AG04450 (cell line): ENCODE measurements at regions not wholly inside any gene's neighbourhood (a gene's known extent, or its start where the extent isn't known, plus 50 kb on each side); places are given as distances from the start of the nearest gene placed in this dataset.

ENCODE experiments used
- CTCF ChIA-PET: fragments of 300-600, 350-600 bp; formaldehyde crosslinking; extraction: SDS; loops from one replicate; lab custom pipeline; 2022; ENCODE audit warnings: antibody characterized with exemption, inconsistent platforms; lab: Charles Lee
- POLR2A ChIA-PET: fragments of 350-600 bp; formaldehyde crosslinking; extraction: SDS; loops from one replicate; lab custom pipeline; 2021; ENCODE audit warnings: antibody characterized with exemption, inconsistent platforms; lab: Yijun Ruan, JAX
- DNase-seq: peaks from one replicate; pipeline ENCODE4 v3.0.0-alpha.2; 2011; ENCODE audit warnings: low read depth, low spot score
- H3K27ac ChIP-seq: one replicate; pipeline ENCODE4 v1.5.1; 2012; ENCODE audit warnings: low read depth, low read length, control low read depth
- H3K27me3 ChIP-seq: one replicate; pipeline ENCODE4 v1.6.0; 2012; ENCODE audit warnings: low read length; ENCODE audit not compliant: control insufficient read depth, insufficient read depth
- H3K4me3 ChIP-seq: 2 replicates; pipeline ENCODE4 v1.5.1; 2011; ENCODE audit warnings: mild to moderate bottlenecking, low read depth, low read length, control low read depth
- H3K9me3 ChIP-seq: 2 replicates; pipeline ENCODE4 v1.5.1; 2012; ENCODE audit warnings: low read length; ENCODE audit not compliant: control insufficient read depth, insufficient read depth
- TF ChIP-seq, protein P1 (sequence below): IDR thresholded peaks from 2 replicates; pipeline ENCODE4 v1.5.1; 2011; ENCODE audit warnings: low read depth, low read length, control low read depth, inconsistent platforms

DNA sequence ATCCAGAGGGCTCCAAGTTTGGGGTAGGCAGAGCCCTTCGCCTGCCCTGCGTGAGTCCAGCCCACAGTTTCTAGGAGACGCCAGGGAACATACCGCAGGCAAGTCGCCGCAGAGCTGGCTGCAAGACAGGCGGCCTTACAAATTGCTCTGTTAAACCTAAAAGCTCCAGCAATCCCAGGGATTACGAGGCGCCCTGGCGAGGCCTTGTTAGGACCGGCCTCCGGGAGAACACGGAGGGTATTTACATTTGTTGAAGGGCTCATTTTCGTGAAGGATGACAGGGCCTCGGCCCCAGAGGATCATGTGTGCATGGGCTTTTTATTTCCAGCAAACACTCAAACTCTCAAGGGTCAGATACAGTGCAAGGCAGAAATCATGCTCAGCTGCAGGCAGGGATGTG, 77.6 kb upstream of the FOXF1 start:
- H3K9me3 ChIP-seq, result no peaks in the 10 kb centered on the region; the same call in 1 of the 2 replicates
- TF ChIP-seq, protein P1, sequence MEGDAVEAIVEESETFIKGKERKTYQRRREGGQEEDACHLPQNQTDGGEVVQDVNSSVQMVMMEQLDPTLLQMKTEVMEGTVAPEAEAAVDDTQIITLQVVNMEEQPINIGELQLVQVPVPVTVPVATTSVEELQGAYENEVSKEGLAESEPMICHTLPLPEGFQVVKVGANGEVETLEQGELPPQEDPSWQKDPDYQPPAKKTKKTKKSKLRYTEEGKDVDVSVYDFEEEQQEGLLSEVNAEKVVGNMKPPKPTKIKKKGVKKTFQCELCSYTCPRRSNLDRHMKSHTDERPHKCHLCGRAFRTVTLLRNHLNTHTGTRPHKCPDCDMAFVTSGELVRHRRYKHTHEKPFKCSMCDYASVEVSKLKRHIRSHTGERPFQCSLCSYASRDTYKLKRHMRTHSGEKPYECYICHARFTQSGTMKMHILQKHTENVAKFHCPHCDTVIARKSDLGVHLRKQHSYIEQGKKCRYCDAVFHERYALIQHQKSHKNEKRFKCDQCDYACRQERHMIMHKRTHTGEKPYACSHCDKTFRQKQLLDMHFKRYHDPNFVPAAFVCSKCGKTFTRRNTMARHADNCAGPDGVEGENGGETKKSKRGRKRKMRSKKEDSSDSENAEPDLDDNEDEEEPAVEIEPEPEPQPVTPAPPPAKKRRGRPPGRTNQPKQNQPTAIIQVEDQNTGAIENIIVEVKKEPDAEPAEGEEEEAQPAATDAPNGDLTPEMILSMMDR, result no peak
- H3K27me3 ChIP-seq, result peaks cover 3% of the 10 kb centered on the region
- DNase-seq, result no peak
- ChIA-PET POLR2A (interaction anchor here (1.1 kb wide), 1 partner anchor 42 kb away, joined by 5 read pairs; no protein-coding TSS in a partner anchor), CTCF (no interaction called here)
- H3K4me3 ChIP-seq, result no peak overlapping the region
- no peak overlapping the region for H3K27ac ChIP-seq

DNA sequence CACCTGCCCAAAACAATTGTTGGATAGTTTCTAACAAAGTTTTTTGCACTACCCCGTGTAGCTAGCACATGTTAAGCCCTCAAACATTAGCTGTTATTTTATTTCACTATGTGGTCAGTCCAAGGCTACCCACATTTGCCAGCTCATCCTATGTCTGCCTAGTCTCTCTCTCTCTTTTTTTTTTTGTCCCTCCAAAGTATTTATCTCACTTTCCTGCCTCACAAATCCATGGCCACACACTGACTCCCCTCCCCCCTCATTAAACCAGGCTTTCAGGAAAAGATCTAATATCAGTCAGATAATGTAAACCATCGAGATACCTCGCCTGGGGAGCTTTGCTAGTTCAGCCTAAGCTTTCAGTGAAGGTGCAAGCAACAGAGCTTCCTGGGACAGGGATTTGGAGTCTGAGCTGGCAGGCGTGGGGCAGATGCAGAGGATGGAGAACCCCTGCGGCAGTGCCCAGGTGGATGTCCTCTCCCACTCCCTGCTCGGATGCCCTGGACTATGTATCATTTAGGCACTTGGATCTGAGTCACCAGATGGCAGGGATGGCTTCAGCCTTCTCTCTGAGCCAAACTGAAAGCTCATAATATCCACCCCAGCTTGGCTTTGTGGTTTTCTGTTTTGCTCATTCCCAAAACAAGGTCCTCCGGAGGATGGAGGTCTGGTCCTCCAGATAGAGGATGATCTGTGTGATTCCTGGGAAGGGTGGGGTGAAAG, 73.7 kb upstream of the FOXF1 start:
- H3K27me3 ChIP-seq, result peaks cover 7% of the 10 kb centered on the region
- H3K27ac ChIP-seq, result no peak overlapping the region
- no peak for DNase-seq
- H3K4me3 ChIP-seq, result no peak overlapping the region
- TF ChIP-seq, protein P1, result no peak
- ChIA-PET POLR2A (interaction anchor here (0.7 kb wide), 1 partner anchor 123 kb away, joined by 4 read pairs; no protein-coding TSS in a partner anchor), CTCF (interaction anchor here (1.0 kb wide), 1 partner anchor 615 kb away, joined by 4 read pairs; no protein-coding TSS in a partner anchor)
- no peaks in the 10 kb centered on the region; the same call in 1 of the 2 replicates for H3K9me3 ChIP-seq

DNA sequence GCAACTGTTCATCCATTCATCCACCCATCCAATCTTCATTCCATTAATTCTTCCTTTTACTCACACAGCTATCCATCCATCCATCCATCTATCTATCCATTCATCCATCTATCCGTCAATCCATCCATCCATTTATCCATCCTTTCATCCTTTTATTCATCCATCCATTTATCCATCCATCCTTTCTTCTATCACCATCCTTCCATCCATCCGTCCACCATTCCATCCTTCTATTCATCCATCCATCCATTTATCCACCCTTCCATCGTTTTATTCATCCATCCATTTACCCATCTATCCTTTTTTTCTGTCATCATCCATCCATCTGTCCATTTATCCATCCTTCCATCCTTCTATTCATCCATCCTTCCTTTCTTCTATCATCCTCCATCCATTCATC, 73.0 kb upstream of the FOXF1 start:
- no peak for DNase-seq
- TF ChIP-seq, protein P1, result no peak
- CTCF ChIA-PET, result no interaction called here
- Histone ChIP-seq H3K9me3 (no peaks in the 10 kb centered on the region; the same call in 1 of the 2 replicates), H3K27ac (no peak overlapping the region), H3K27me3 (peaks cover 7% of the 10 kb centered on the region), H3K4me3 (no peak overlapping the region)
- POLR2A ChIA-PET, result no interaction called here

DNA sequence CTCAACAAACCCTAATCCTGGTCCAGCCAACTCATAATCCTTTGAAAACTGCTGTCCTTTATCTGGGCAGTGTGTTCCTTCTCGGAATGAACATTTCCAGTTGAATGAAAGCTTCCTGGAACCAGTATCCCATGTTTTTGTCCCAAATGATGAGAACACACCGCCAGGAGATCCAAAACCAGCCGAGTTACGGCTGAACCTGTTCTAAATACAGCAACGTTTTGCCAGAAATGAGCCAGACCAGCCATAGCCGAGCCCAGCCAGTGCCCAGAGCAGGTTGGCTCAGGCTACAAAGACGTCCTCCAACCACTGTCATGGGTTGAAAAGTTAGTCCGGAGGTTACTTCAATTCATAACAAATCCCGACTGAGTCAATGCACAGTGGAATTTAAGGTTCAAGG, 67.6 kb upstream of the FOXF1 start:
- no peak for DNase-seq
- ChIA-PET POLR2A (no interaction called here), CTCF (interaction anchor here (0.5 kb wide), 1 partner anchor 370 kb away, joined by 5 read pairs; no protein-coding TSS in a partner anchor)
- Histone ChIP-seq H3K27me3 (peaks cover 4% of the 10 kb centered on the region), H3K27ac (no peak overlapping the region), H3K4me3 (no peak overlapping the region), H3K9me3 (peaks cover 8% of the 10 kb centered on the region)
- TF ChIP-seq, protein P1, result no peak

DNA sequence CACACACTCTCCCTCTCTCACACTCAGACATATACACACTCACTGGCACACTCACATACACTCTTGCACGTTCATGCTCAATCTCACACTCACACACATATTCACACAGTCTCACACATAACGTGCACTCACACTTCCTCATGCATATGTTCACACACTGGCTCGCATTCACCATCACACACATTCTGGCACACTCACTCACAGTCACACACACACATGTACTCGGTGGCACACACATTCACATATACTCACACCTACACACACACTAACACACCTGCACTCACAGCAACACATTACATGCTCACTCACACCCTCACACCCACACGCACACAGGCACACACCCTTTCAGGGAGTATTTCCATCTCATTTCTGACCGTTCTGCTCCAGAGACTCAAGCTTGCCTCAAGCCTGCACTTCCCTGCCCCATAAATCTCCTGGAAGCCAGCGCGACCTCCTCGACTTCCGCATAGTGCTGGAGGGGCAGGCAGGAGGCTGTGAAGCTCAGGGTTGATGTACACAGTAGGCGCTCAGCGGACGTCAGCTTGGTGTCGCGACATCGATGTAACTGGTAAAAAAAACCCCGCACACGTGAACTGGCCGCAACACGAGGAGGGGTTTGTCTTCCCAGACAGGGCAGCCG, 66.7 kb upstream of the FOXF1 start:
- ChIA-PET POLR2A (no interaction called here), CTCF (interaction anchor here (0.6 kb wide), 1 partner anchor 370 kb away, joined by 8 read pairs; no protein-coding TSS in a partner anchor)
- Histone ChIP-seq H3K9me3 (peaks cover 8% of the 10 kb centered on the region), H3K27ac (no peak overlapping the region), H3K4me3 (no peak overlapping the region), H3K27me3 (peaks cover 4% of the 10 kb centered on the region)
- no peak for DNase-seq
- TF ChIP-seq, protein P1, result no peak
